KOPT-K1 (cell line): ENCODE measurements at regions not wholly inside any gene's neighbourhood (a gene's known extent, or its start where the extent isn't known, plus 50 kb on each side); places are given as distances from the start of the nearest gene placed in this dataset.

Experiments used
- H3K27ac ChIP-seq: fragments of 200-600 bp; sonication (generic); 2 replicates; pipeline ENCODE4 v1.5.1; 2016; ENCODE audit warnings: antibody characterized with exemption, mild to moderate bottlenecking, low read depth, low read length; ENCODE audit not compliant: poor library complexity, severe bottlenecking
- H3K36me3 ChIP-seq: fragments of 200-600 bp; sonication (generic); 2 replicates; pipeline ENCODE4 v1.5.1; 2017; ENCODE audit warnings: antibody characterized with exemption, mild to moderate bottlenecking, low read length, moderate library complexity; ENCODE audit not compliant: insufficient read depth
- H3K9me3 ChIP-seq: fragments of 200-600 bp; sonication (generic); 2 replicates; pipeline ENCODE4 v1.5.1; 2017; ENCODE audit warnings: antibody characterized with exemption, low read length, mild to moderate bottlenecking; ENCODE audit not compliant: insufficient read depth, poor library complexity, severe bottlenecking

DNA sequence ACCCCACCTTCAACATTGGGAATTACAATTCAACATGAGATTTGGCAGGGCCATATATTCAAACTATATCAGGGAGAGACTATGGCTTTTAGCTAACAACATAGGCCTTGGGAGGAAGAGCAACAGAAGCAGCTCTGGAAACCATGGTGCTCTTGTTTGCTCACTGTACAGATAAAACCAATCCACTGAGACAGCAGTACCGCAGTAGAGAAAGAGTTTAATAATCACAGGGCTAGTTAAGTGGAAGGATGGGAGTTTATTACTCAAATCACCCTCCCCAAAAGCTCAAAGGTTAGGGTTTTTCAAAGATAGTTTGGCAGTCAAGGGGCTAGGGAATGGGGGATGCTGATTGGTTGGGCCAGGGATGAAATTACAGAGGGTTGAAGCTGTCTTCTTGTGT, 52.7 kb upstream of the CRHR1 start:
- peaks cover 36% of the 10 kb centered on the region for H3K9me3 ChIP-seq
- H3K27ac ChIP-seq: no peak overlapping the region
- no peaks in the 10 kb centered on the region for H3K36me3 ChIP-seq

DNA sequence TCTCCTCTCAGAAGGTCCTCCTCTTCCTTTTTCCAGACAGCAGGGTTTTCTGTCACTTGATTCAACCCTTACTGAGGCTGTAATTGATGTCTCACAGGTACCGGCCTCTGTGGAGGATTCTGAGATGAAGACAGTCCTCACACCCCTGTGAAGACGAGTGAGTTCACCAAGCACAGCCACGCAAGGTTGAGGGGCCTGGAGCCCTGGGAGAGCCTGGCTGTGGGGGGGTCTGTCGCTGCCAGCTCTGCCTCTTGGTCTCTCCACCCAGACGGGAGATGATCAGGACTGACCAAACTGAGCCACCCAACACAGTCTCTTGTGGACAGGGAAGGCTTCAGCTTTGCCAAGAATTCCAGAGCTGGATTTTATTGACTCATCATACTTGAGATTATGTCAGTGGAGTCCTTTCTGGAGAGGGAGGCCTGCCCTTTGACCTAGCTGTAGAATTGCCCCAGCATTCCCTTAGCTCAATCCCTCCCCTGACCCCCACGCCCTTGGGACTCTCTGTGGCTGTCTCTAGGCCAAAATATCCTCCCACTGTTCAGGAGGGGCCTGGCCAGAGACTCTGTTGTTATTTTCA, 51.1 kb upstream of the CRHR1 start:
- Histone ChIP-seq H3K9me3 (peaks cover 36% of the 10 kb centered on the region), H3K27ac (no peak overlapping the region), H3K36me3 (no peaks in the 10 kb centered on the region)

DNA sequence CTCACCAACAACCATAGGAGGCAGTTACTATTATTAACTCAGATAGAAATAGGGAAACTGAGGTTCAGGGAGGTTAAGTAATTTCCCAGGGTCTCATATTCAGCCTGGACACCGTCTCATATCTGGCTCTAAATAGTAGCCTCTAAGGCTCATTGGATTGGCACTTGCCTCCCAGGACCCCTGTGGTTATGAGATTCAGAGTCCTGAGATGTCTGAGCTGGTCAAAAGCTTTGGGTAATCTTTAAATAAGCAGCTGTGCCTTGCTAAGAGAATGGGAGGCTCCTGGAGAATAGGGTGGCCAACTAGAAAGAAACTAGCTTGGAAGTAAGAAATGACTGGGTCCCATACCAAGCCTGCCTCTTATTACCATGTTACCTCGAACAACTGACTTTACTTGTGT, 50.3 kb upstream of the CRHR1 start:
- no peaks in the 10 kb centered on the region for H3K36me3 ChIP-seq
- H3K27ac ChIP-seq: no peak overlapping the region
- peaks cover 36% of the 10 kb centered on the region for H3K9me3 ChIP-seq
